Neural progenitor cell (in vitro differentiated cells): ENCODE measurements at regions not wholly inside any gene's neighbourhood (a gene's known extent, or its start where the extent isn't known, plus 50 kb on each side); places are given as distances from the start of the nearest gene placed in this dataset.

Source experiments
- DNase-seq: peaks from one replicate; pipeline ENCODE4 v3.0.0-alpha.2; 2016; ENCODE audit warnings: low spot score
- H2AFZ ChIP-seq: fragments of 200-600 bp; sonication (generic); replicated peaks from 2 replicates; pipeline ENCODE4 v1.6.1; 2016; ENCODE audit warnings: antibody characterized with exemption
- H3F3A ChIP-seq: fragments of 200-600 bp; sonication (generic); 2 replicates; pipeline ENCODE4 v1.6.1; 2016; ENCODE audit warnings: antibody characterized with exemption, low read depth
- H3K27ac ChIP-seq: fragments of 200-600 bp; sonication (generic); 2 replicates; pipeline ENCODE4 v1.5.1; 2016; ENCODE audit warnings: mild to moderate bottlenecking
- H3K27me3 ChIP-seq: fragments of 200-600 bp; sonication (generic); 2 replicates; pipeline ENCODE4 v1.6.1; 2016; ENCODE audit warnings: mild to moderate bottlenecking, moderate library complexity
- H3K36me3 ChIP-seq: fragments of 200-600 bp; sonication (generic); 2 replicates; pipeline ENCODE4 v1.5.1; 2016
- H3K4me1 ChIP-seq: fragments of 200-600 bp; sonication (generic); 2 replicates; pipeline ENCODE4 v1.6.1; 2016; ENCODE audit warnings: mixed run types
- H3K4me2 ChIP-seq: fragments of 200-600 bp; sonication (generic); 2 replicates; pipeline ENCODE4 v1.6.1; 2016
- H3K4me3 ChIP-seq: fragments of 200-600 bp; sonication (generic); 2 replicates; pipeline ENCODE4 v1.5.1; 2016
- H3K79me2 ChIP-seq: fragments of 200-600 bp; sonication (generic); 2 replicates; pipeline ENCODE4 v1.6.1; 2016; ENCODE audit warnings: low read depth
- H3K9ac ChIP-seq: fragments of 200-600 bp; sonication (generic); 2 replicates; pipeline ENCODE4 v1.6.1; 2016
- H3K9me3 ChIP-seq: fragments of 200-600 bp; sonication (generic); 2 replicates; pipeline ENCODE4 v1.5.1; 2016; ENCODE audit warnings: low read depth
- H4K20me1 ChIP-seq: fragments of 200-600 bp; sonication (generic); 2 replicates; pipeline ENCODE4 v1.6.1; 2016; ENCODE audit warnings: low read depth
- H3K27ac Mint-ChIP-seq: 3 replicates; pipeline ENCODE4 v1.8.0; 2021; ENCODE audit warnings: mixed read lengths
- H3K27me3 Mint-ChIP-seq: 2 replicates; pipeline ENCODE4 v1.8.0; 2022; ENCODE audit warnings: low read depth, mild to moderate bottlenecking, inconsistent platforms, moderate library complexity, mixed read lengths; ENCODE audit not compliant: insufficient read depth
- H3K36me3 Mint-ChIP-seq: 3 replicates; pipeline ENCODE4 v1.8.0; 2021; ENCODE audit warnings: mixed read lengths
- H3K4me1 Mint-ChIP-seq: 3 replicates; pipeline ENCODE4 v1.8.0; 2021; ENCODE audit warnings: mixed read lengths
- H3K4me3 Mint-ChIP-seq: 3 replicates; pipeline ENCODE4 v1.8.0; 2021; ENCODE audit warnings: mild to moderate bottlenecking, moderate library complexity, mixed read lengths
- H3K9me3 Mint-ChIP-seq: 3 replicates; pipeline ENCODE4 v1.8.0; 2020; ENCODE audit warnings: mixed read lengths
- EZH2 ChIP-seq: fragments of 200-600 bp; sonication (generic); IDR thresholded peaks from 2 replicates; pipeline ENCODE4 v1.6.1; 2017; ENCODE audit warnings: antibody characterized with exemption, mild to moderate bottlenecking, moderate library complexity
- EZH2phosphoT487 ChIP-seq: fragments of 200-600 bp; sonication (generic); IDR thresholded peaks from 2 replicates; pipeline ENCODE4 v1.6.1; 2017; ENCODE audit warnings: antibody characterized with exemption
- TF ChIP-seq, protein P1 (sequence below): fragments of 200-600 bp; sonication (generic); IDR thresholded peaks from 2 replicates; pipeline ENCODE4 v1.5.1; 2017; ENCODE audit warnings: antibody characterized with exemption, mild to moderate bottlenecking

DNA sequence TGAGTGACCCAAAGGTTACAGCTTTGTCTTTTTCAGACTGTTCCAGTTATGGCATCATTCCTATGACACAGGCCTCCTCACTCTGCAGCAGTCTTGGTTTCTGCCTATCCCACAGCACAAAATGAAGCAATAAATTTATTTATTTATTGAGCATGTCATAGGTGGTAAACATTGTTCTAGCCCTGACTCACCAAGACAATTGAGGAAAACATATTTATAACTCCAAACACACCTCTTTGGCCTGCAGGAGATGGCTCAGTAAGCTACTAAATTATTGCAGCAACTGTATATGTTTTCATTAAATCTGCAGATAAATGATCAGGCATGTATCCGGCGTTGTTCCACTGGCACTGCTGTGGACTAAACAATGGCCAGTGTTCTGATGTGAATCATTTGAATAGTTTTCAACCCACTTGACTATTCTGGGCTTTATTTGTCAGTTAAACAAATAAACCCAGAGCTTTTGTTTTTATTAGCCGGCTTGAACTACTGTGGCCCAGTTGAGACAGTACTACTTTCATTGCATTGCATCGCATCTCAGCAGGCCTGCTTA lies 83.2 kb downstream of the FOXD1 start:
- H3K4me2 ChIP-seq, result no peak overlapping the region
- H3F3A ChIP-seq, result no peaks in the 10 kb centered on the region
- Mint-ChIP-seq H3K9me3 (peaks cover 6% of the 10 kb centered on the region), H3K36me3 (peaks cover 2% of the 10 kb centered on the region), H3K4me3 (no peak overlapping the region), H3K27me3 (peaks cover 13% of the 10 kb centered on the region), H3K27ac (no peak overlapping the region), H3K4me1 (peaks cover 6% of the 10 kb centered on the region)
- no peak overlapping the region for H2AFZ ChIP-seq
- no peak overlapping the region for H3K27ac ChIP-seq
- no peaks in the 10 kb centered on the region for H3K9me3 ChIP-seq
- no peaks in the 10 kb centered on the region for H3K27me3 ChIP-seq
- peaks cover 4% of the 10 kb centered on the region for H3K4me1 ChIP-seq
- DNase-seq, result no peak
- H3K36me3 ChIP-seq, result no peaks in the 10 kb centered on the region
- TF ChIP-seq, protein P1, sequence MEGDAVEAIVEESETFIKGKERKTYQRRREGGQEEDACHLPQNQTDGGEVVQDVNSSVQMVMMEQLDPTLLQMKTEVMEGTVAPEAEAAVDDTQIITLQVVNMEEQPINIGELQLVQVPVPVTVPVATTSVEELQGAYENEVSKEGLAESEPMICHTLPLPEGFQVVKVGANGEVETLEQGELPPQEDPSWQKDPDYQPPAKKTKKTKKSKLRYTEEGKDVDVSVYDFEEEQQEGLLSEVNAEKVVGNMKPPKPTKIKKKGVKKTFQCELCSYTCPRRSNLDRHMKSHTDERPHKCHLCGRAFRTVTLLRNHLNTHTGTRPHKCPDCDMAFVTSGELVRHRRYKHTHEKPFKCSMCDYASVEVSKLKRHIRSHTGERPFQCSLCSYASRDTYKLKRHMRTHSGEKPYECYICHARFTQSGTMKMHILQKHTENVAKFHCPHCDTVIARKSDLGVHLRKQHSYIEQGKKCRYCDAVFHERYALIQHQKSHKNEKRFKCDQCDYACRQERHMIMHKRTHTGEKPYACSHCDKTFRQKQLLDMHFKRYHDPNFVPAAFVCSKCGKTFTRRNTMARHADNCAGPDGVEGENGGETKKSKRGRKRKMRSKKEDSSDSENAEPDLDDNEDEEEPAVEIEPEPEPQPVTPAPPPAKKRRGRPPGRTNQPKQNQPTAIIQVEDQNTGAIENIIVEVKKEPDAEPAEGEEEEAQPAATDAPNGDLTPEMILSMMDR, result no peak
- TF ChIP-seq EZH2phosphoT487 (no peak), EZH2 (no peak)
- H3K79me2 ChIP-seq, result no peaks in the 10 kb centered on the region
- no peak overlapping the region for H3K4me3 ChIP-seq
- H3K9ac ChIP-seq, result no peak overlapping the region
- H4K20me1 ChIP-seq, result no peaks in the 10 kb centered on the region

DNA sequence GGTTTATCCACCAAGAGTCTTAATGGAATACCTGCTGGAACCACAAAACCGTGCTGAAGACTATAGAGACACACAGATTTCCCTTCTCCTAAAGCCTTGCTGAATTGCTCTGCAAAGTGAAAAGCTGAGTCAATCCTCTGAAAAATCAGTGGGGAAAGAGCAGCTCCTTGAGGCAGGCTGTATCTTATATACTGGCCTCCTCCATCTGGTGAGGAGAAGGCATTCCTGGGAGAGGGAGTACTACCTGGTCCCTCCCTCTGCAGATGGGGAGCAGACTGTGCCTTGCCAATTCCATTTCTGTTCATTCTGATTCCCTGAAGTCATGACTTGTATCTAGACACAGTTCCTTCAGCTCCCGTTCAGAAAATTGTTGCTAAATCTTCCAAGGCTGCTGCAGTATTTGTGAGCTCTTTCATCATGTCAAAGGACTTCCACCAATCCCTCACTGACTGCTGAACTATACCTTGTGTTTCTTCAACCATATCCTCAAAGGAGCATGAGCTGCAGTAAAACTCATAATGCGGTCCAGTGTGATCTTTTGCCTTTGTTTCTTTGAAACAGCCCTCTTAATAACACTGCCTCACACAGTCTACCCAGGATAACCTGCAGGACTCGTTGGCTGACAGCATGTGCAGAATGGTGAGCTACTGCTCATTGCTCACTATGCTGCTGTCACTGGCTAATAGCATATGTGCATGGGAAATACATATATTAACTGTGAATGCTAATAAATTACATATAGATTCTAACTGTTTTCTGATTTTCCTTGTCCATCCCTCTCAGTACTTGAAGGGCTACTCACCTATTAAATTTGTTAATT lies 84.5 kb downstream of the FOXD1 start:
- no peak for TF ChIP-seq EZH2phosphoT487
- TF ChIP-seq, protein P1, result no peak
- TF ChIP-seq EZH2, result no peak
- Histone ChIP-seq H3K4me1 (peaks cover 4% of the 10 kb centered on the region), H3K9ac (no peak overlapping the region), H3K36me3 (no peaks in the 10 kb centered on the region), H3K27me3 (no peaks in the 10 kb centered on the region), H4K20me1 (no peaks in the 10 kb centered on the region), H2AFZ (no peak overlapping the region), H3F3A (no peaks in the 10 kb centered on the region), H3K4me3 (no peak overlapping the region), H3K27ac (no peak overlapping the region), H3K4me2 (no peak overlapping the region), H3K79me2 (no peaks in the 10 kb centered on the region), H3K9me3 (no peaks in the 10 kb centered on the region)
- Mint-ChIP-seq H3K36me3 (peaks cover 2% of the 10 kb centered on the region), H3K27me3 (peaks cover 11% of the 10 kb centered on the region), H3K9me3 (peaks cover 6% of the 10 kb centered on the region), H3K27ac (no peak overlapping the region), H3K4me3 (no peak overlapping the region), H3K4me1 (peaks cover 2% of the 10 kb centered on the region)
- no peak for DNase-seq

DNA sequence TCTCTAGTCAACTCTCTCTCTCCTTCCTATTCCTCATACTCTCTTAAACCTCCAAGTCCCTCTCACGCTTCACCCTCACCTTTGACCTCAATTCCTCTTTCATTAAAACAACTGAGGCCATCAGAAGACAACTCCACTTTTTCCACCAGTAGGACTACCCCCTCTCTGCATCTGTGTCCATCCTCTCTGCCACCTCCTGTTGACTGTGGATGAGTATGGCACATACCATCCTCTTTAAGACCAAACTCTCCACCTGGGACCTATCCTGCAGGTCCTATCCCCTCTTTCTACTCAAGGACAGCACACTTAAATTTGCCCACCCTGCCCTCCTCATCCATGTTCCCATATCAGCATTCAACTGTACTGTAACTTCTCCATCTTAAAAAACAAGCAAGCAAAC lies 89.2 kb downstream of the FOXD1 start:
- Mint-ChIP-seq H3K27ac (no peak overlapping the region), H3K27me3 (no peaks in the 10 kb centered on the region), H3K4me1 (no peaks in the 10 kb centered on the region), H3K9me3 (peaks cover 6% of the 10 kb centered on the region), H3K4me3 (no peak overlapping the region), H3K36me3 (peaks cover 2% of the 10 kb centered on the region)
- DNase-seq, result no peak
- no peak overlapping the region for H3K27ac ChIP-seq
- H3K36me3 ChIP-seq, result no peaks in the 10 kb centered on the region
- H3K9me3 ChIP-seq, result no peaks in the 10 kb centered on the region
- TF ChIP-seq EZH2phosphoT487, result no peak
- no peak for TF ChIP-seq EZH2
- TF ChIP-seq, protein P1, result no peak
- no peaks in the 10 kb centered on the region for H3K4me1 ChIP-seq
- H4K20me1 ChIP-seq, result no peaks in the 10 kb centered on the region
- H3K4me2 ChIP-seq, result no peak overlapping the region
- H3K79me2 ChIP-seq, result no peaks in the 10 kb centered on the region
- H3K9ac ChIP-seq, result no peak overlapping the region
- H3K4me3 ChIP-seq, result no peak overlapping the region
- H3K27me3 ChIP-seq, result no peaks in the 10 kb centered on the region
- no peaks in the 10 kb centered on the region for H3F3A ChIP-seq
- no peak overlapping the region for H2AFZ ChIP-seq
